Body of pancreas (tissue), 4 donors: ENCODE measurements at regions not wholly inside any gene's neighbourhood (a gene's known extent, or its start where the extent isn't known, plus 50 kb on each side); places are given as distances from the start of the nearest gene placed in this dataset.

Experiments
- POLR2A ChIP-seq, 3 donors: fragments of 450-650 bp; IDR thresholded peaks; one replicate each; pipeline ENCODE4 v1.6.1; 2016; ENCODE audit warnings: antibody characterized with exemption in 3 of 3, mild to moderate bottlenecking in 2 of 3
- TF ChIP-seq, protein P1 (sequence below), 7 experiments: fragments of 450-650 bp in 4 of 7; fragments of 200-600 bp in 3 of 7; sonication (generic) in 3 of 7; IDR thresholded peaks; one replicate each; pipeline ENCODE4 v1.5.1; 2016 to 2019; ENCODE audit warnings: antibody characterized with exemption in 7 of 7

GRCh38 chr14:22375321-22375930, 213.6 kb downstream of the DAD1 start:
- TF ChIP-seq, protein P1, sequence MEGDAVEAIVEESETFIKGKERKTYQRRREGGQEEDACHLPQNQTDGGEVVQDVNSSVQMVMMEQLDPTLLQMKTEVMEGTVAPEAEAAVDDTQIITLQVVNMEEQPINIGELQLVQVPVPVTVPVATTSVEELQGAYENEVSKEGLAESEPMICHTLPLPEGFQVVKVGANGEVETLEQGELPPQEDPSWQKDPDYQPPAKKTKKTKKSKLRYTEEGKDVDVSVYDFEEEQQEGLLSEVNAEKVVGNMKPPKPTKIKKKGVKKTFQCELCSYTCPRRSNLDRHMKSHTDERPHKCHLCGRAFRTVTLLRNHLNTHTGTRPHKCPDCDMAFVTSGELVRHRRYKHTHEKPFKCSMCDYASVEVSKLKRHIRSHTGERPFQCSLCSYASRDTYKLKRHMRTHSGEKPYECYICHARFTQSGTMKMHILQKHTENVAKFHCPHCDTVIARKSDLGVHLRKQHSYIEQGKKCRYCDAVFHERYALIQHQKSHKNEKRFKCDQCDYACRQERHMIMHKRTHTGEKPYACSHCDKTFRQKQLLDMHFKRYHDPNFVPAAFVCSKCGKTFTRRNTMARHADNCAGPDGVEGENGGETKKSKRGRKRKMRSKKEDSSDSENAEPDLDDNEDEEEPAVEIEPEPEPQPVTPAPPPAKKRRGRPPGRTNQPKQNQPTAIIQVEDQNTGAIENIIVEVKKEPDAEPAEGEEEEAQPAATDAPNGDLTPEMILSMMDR (IDR thresholded peaks at IDR 0.05), result peak in 6 of 7 experiments; percentile 37 to 75 (median 54)
- TF ChIP-seq POLR2A (IDR thresholded peaks at IDR 0.05), result no peak
